ENCODE measurements at regions not wholly inside any gene's neighbourhood (a gene's known extent, or its start where the extent isn't known, plus 50 kb on each side); places are given as distances from the start of the nearest gene placed in this dataset.

GRCh38 chr4:89528526-89529133 lies 221.0 kb upstream of the GPRIN3 start:
- H3K4me1 ChIP-seq (ENCODE audit: control insufficient read depth, extremely low read depth, insufficient read depth, low read length), result no peaks in the 10 kb centered on the region
- H3K4me2 ChIP-seq (ENCODE audit: insufficient read depth, low read length), result no peak overlapping the region
- no peak overlapping the region for H2AFZ ChIP-seq (ENCODE audit: low read depth, low read length)
- CTCF ChIA-PET, result interaction anchor here (1.7 kb wide), 1 partner anchor 29 kb away, joined by 3 read pairs; no protein-coding TSS in a partner anchor
- no peaks in the 10 kb centered on the region for H3K9me1 ChIP-seq (replicated peaks; ENCODE audit: control insufficient read depth, extremely low read depth, insufficient read depth, low read length)
- no peaks in the 10 kb centered on the region for H3K9me3 ChIP-seq (replicated peaks; ENCODE audit: control insufficient read depth, insufficient read depth, low read length)
- H3K4me3 ChIP-seq (replicated peaks in 1 of 3; ENCODE audit: insufficient read depth in 1 of 3, low read depth in 1 of 3, low read length in 3 of 3), result no peak overlapping the region
- TF ChIP-seq EZH2 (IDR thresholded peaks at IDR 0.05; ENCODE audit: borderline replicate concordance, low read depth, low read length, severe bottlenecking) (no peak), MAX (IDR thresholded peaks at IDR 0.05; ENCODE audit: insufficient read depth, insufficient read length) (no peak), JUN (IDR thresholded peaks at IDR 0.05; ENCODE audit: borderline replicate concordance, insufficient read depth, insufficient read length, low read depth) (no peak), CTCF (IDR thresholded peaks at IDR 0.05; ENCODE audit: extremely low read depth in 1 of 2, insufficient read depth in 1 of 2, low read depth in 1 of 2, low read length in 2 of 2) (no peak), POLR2AphosphoS5 (IDR thresholded peaks at IDR 0.05; ENCODE audit: insufficient read depth, low read depth, low read length) (no peak), GATA2 (IDR thresholded peaks at IDR 0.05; ENCODE audit: insufficient read depth, insufficient read length, low read depth, low read length) (no peak), MYC (IDR thresholded peaks at IDR 0.05; ENCODE audit: low read depth, low read length) (no peak), FOS (IDR thresholded peaks at IDR 0.05; ENCODE audit: borderline replicate concordance, insufficient read depth, low read length) (no peak), POLR2A (IDR thresholded peaks at IDR 0.05; ENCODE audit: low read depth, low read length) (no peak)
- no peaks in the 10 kb centered on the region for H4K20me1 ChIP-seq (replicated peaks; ENCODE audit: control insufficient read depth, extremely low read depth, insufficient read depth, low read length)
- H3K27me3 ChIP-seq (ENCODE audit: control insufficient read depth in 2 of 2, insufficient read depth in 2 of 2, low read length in 2 of 2), result no peaks in the 10 kb centered on the region
- POLR2A ChIA-PET, result no interaction called here
- dilution Hi-C loops (cut with MboI; ENCODE audit: extremely low pct_ligation_motif_present, low sequenced_read_pairs), result no loop called here
- DNase-seq (ENCODE audit: low read depth, low spot score) (no peak), FAIRE-seq (no peak)
- intact Hi-C loops (cut with micrococcal nuclease), result no loop called here
- H3K79me2 ChIP-seq (ENCODE audit: control insufficient read depth, insufficient read depth, low read length), result no peaks in the 10 kb centered on the region
- H3K9ac ChIP-seq (replicated peaks; ENCODE audit: extremely low read depth, insufficient read depth, low read length), result no peak overlapping the region
- H3K27ac ChIP-seq (ENCODE audit: insufficient read depth, low read depth, low read length), result no peak overlapping the region
- BruUV-seq (replicated peaks), result no TSS peak
- no peaks in the 10 kb centered on the region for H3K36me3 ChIP-seq (ENCODE audit: control insufficient read depth in 2 of 2, extremely low read depth in 1 of 2, insufficient read depth in 2 of 2, low read length in 2 of 2)
